NB4 (cell line): ENCODE measurements at regions not wholly inside any gene's neighbourhood (a gene's known extent, or its start where the extent isn't known, plus 50 kb on each side); places are given as distances from the start of the nearest gene placed in this dataset.

Experiments used
- DNase-seq: peaks from one replicate; pipeline ENCODE4 v3.0.0; 2010; ENCODE audit warnings: low read depth
- H3K4me3 ChIP-seq: one replicate; pipeline ENCODE4 v1.5.1; 2011; ENCODE audit warnings: mild to moderate bottlenecking, low read depth, low read length, moderate library complexity
- MYC ChIP-seq: IDR thresholded peaks from 2 replicates; pipeline ENCODE4 v1.6.1; 2011; ENCODE audit warnings: low read depth, low read length
- POLR2A ChIP-seq: IDR thresholded peaks from 2 replicates; pipeline ENCODE4 v1.6.1; 2011; ENCODE audit warnings: mild to moderate bottlenecking; ENCODE audit not compliant: insufficient read length; ENCODE audit errors: extremely low read depth
- TF ChIP-seq, protein P1 (sequence below): IDR thresholded peaks from 2 replicates; pipeline ENCODE4 v1.6.1; 2011; ENCODE audit warnings: low read depth, low read length
- TF ChIP-seq, protein P2 (sequence below): IDR thresholded peaks from one replicate; pipeline ENCODE4 v1.5.1; 2012; ENCODE audit warnings: low read depth, low read length

DNA sequence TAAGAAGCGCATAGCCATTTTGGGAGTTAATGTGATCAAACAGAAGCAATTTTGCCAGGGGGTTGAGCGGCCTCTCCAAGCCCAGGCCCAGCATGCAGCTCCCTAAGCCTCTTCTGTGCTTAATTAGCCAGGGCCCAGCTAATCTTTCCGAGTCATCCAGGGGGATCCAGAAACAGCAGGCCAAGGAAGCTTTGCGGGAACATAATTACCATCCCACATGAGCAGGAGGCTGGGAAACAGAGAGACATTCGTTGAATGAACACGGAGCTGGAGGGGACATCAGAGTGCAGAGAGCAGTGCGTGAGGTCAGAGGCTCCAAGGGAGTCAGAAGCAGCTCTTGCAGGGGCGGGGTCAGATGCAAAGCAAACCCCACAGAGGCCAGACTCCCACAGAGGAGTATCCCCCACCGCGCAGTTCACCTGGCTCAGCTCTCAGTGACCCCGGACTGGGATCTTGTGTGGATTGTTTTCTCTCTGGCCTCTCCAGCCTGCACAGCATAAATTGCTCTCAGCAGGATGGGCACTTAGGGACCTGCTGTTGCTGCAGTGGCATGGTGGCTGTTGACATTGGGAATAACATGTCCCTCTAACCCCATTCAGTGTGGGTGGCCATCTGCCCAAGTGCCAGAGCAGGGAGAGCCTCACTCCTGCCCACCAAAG lies 657.4 kb downstream of the AJAP1 start:
- TF ChIP-seq, protein P1, sequence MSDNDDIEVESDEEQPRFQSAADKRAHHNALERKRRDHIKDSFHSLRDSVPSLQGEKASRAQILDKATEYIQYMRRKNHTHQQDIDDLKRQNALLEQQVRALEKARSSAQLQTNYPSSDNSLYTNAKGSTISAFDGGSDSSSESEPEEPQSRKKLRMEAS, result no peak
- no peak for TF ChIP-seq MYC
- TF ChIP-seq, protein P2, sequence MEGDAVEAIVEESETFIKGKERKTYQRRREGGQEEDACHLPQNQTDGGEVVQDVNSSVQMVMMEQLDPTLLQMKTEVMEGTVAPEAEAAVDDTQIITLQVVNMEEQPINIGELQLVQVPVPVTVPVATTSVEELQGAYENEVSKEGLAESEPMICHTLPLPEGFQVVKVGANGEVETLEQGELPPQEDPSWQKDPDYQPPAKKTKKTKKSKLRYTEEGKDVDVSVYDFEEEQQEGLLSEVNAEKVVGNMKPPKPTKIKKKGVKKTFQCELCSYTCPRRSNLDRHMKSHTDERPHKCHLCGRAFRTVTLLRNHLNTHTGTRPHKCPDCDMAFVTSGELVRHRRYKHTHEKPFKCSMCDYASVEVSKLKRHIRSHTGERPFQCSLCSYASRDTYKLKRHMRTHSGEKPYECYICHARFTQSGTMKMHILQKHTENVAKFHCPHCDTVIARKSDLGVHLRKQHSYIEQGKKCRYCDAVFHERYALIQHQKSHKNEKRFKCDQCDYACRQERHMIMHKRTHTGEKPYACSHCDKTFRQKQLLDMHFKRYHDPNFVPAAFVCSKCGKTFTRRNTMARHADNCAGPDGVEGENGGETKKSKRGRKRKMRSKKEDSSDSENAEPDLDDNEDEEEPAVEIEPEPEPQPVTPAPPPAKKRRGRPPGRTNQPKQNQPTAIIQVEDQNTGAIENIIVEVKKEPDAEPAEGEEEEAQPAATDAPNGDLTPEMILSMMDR, result no peak
- TF ChIP-seq POLR2A, result no peak
- H3K4me3 ChIP-seq, result no peak overlapping the region
- DNase-seq, result no peak

DNA sequence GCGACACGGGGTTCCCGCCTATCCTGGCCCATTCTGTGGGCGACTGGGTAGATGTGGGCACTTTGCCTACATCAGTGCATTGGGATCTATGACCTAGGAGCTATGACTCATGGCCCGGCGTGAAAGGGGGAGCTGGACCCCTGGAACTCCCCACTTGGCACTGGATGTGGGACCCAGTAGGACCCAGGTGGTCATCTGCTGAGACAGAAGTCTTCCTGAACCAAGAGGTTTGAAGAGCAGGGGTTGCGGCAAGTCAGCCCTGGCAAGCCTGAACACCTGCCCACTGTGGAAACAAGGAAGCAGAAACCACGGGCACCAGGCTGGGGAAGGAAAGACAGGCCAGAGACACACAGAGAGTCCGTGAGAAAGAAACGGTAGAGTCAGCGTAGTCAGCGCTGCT lies 656.7 kb downstream of the AJAP1 start:
- TF ChIP-seq POLR2A (no peak), MYC (no peak)
- TF ChIP-seq, protein P2, result no peak
- TF ChIP-seq, protein P1, result no peak
- DNase-seq, result no peak
- no peak overlapping the region for H3K4me3 ChIP-seq

DNA sequence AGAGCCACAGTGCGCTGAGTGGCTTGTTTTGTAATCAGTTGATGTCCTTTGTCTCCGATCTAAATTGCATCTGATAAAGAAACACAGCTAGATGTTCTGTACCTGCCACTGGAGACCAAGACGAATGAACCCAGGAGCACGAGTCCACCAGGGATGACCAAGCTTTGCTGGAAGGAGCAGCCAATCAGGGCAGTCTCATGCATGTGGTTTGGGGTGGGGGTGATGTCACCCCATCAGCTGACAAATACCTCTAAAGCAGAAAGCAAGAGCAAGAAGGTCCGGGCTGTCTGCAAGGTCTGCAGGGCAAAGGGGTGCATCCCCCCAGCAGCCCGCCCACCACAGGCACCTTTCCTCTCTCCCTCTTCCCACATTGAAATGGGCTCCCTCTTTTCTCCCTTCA lies 653.8 kb downstream of the AJAP1 start:
- no peak overlapping the region for H3K4me3 ChIP-seq
- TF ChIP-seq POLR2A (no peak), MYC (no peak)
- TF ChIP-seq, protein P2, result no peak
- TF ChIP-seq, protein P1, result no peak
- no peak for DNase-seq

DNA sequence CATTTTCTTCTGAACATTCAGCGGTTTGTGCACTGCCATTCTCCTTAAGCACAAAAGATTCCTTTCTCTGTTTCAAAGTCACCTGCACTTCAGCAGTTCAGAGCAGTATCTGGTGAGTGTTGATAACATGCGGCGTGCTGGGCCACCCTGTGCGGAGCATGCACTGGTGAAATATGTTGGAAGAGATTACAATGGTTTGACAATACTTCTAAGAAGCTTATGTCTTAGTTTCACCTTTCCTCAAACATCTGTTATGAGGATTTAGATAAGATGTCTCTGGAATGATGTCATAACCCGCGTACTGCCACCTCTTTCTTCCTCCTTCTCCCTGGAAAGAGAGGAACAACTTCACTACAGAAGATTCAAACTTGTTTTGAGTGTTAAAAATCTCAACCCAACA lies 650.3 kb downstream of the AJAP1 start:
- DNase-seq, result no peak
- H3K4me3 ChIP-seq, result no peak overlapping the region
- TF ChIP-seq POLR2A (no peak), MYC (no peak)
- TF ChIP-seq, protein P1, result no peak
- TF ChIP-seq, protein P2, result no peak

DNA sequence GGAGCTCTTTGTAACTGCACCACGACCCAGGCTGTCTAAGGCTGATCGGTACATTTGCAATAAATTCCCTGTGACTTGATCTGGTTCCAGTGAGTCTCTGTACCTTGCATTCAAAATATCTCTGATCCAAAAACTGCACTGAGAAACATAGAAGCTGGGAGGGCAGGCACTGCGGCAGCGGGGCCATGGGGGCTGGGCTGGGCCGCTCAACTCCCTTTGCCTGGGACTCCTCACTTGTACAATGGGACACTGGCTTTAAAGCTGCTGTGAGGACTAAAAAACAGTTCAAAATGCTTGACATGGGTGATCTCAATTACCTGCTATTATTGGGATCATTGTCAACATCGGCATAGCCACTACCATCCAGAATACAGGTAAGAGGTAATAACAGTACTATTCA lies 644.0 kb downstream of the AJAP1 start:
- DNase-seq, result no peak
- TF ChIP-seq, protein P2, result no peak
- TF ChIP-seq MYC (no peak), POLR2A (no peak)
- TF ChIP-seq, protein P1, result no peak

DNA sequence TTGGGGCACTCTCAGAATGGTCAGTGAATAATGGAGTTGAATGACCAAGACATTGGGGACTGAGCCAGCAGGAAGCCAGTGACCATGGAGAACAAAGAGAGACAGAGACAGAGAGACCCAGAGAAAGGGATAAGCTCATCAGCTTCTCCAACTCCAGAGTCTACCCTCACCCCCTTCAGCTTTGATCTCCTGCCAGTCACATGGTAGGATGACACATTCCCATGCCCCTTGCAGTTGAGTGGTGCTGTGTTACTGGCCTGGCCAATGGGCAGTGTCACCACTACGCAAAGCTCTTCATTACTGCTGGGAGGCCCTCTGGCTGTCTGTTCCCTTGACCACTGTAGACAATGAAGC lies 643.5 kb downstream of the AJAP1 start:
- H3K4me3 ChIP-seq, result no peak overlapping the region
- DNase-seq, result no peak
- TF ChIP-seq MYC (no peak), POLR2A (no peak)
- TF ChIP-seq, protein P1, result no peak
- TF ChIP-seq, protein P2, result no peak

More for the DNA sequence above, 644.0 kb downstream of the AJAP1 start:
- H3K4me3 ChIP-seq, result no peak overlapping the region
